Mesodermal cell (in vitro differentiated cells): ENCODE measurements at regions not wholly inside any gene's neighbourhood (a gene's known extent, or its start where the extent isn't known, plus 50 kb on each side); places are given as distances from the start of the nearest gene placed in this dataset.

ENCODE experiments used
- H3K27ac ChIP-seq: 2 replicates; pipeline ENCODE4 v1.7.0; 2013; ENCODE audit warnings: mild to moderate bottlenecking, low read depth, low read length, moderate library complexity; ENCODE audit not compliant: severe bottlenecking
- H3K36me3 ChIP-seq: 2 replicates; pipeline ENCODE4 v1.7.1; 2013; ENCODE audit warnings: mild to moderate bottlenecking, low read length, moderate library complexity; ENCODE audit not compliant: control insufficient read depth, insufficient read depth
- H3K4me1 ChIP-seq: one replicate; pipeline ENCODE4 v1.7.1; 2013; ENCODE audit warnings: mild to moderate bottlenecking, low read length; ENCODE audit not compliant: insufficient read depth, control insufficient read depth, poor library complexity, severe bottlenecking
- H3K4me3 ChIP-seq: 2 replicates; pipeline ENCODE4 v1.7.0; 2013; ENCODE audit warnings: low read length, control low read depth, mild to moderate bottlenecking; ENCODE audit not compliant: insufficient read depth, poor library complexity, severe bottlenecking; ENCODE audit errors: extremely low read depth
- H3K9me3 ChIP-seq: 2 replicates; pipeline ENCODE4 v1.7.1; 2013; ENCODE audit warnings: mild to moderate bottlenecking, low read length, moderate library complexity; ENCODE audit not compliant: control insufficient read depth
- WGBS, 2 experiments: methylation state at CpG; one replicate each; pipeline ENCODE4 v1.1.5; 2013; ENCODE audit warnings: missing lambda C conversion rate in 2 of 2; ENCODE audit not compliant: insufficient coverage in 2 of 2; 5-methylcytosine and 5-hydroxymethylcytosine counted together

GRCh38 chr1:213658457-213658856 is 329.3 kb upstream of the PROX1 start:
- H3K9me3 ChIP-seq: no peaks in the 10 kb centered on the region
- 81 to 87% methylated on average over 2 of the region's 2 CpGs for WGBS, 2 experiments
- no peaks in the 10 kb centered on the region for H3K36me3 ChIP-seq
- no peak overlapping the region for H3K4me3 ChIP-seq
- no peak overlapping the region for H3K27ac ChIP-seq
- peaks cover 6% of the 10 kb centered on the region for H3K4me1 ChIP-seq

DNA sequence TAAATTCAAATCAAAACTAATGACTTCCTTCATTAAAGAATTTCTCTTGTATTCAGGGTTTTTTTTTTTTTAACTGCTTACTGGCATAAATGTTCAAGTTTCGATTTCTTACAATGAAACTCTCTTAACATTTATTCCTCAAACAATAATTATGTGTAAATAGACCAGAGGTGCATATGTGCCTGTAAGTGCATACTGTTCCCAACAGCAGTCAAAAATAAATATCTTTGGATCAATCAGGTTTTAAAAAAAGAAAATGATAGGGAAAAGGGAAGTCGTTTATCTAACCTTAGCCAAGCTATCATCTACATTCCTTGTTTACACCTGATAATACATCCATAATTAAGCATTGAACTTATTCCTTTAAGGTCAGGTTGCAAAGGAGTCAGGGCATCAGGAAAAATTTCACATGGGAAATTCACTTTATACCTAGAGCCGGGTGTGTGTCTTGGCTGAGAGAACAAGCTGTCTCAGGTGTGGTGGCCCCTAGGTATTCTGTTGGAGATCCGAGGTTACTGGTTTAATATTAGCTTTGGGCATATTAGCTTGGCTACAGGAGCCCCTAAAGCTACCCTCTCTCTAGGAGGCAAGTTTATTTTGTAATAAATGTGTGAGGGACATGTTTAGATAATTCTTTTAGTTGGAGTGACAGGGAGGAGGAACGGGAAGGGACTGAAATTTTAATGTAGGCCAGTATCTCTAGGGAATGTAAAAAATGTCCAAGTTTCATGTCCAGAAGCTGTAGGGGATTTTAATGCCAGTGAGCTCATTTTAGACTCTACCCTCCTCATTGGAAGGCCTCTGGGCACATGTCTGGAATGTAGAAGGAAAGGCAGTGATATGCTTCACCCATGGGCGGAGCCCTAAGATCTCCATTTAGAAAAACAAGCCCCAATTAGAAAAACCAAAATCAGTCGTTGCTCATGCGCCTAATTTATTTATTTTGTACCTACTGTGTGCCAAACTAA is 327.9 kb upstream of the PROX1 start:
- Histone ChIP-seq H3K36me3 (no peaks in the 10 kb centered on the region), H3K4me3 (no peak overlapping the region), H3K27ac (no peak overlapping the region), H3K9me3 (no peaks in the 10 kb centered on the region), H3K4me1 (peaks cover 6% of the 10 kb centered on the region)
- 97 to 100% methylated on average over 3 of the region's 8 CpGs for WGBS, 2 experiments

GRCh38 chr1:213661302-213661701 is 326.5 kb upstream of the PROX1 start:
- peaks cover 3% of the 10 kb centered on the region for H3K4me1 ChIP-seq
- H3K9me3 ChIP-seq: no peaks in the 10 kb centered on the region
- 95 to 97% methylated on average over 4 to 6 of the region's 9 CpGs for WGBS, 2 experiments
- no peaks in the 10 kb centered on the region for H3K36me3 ChIP-seq
- no peak overlapping the region for H3K4me3 ChIP-seq
- H3K27ac ChIP-seq: no peak overlapping the region

DNA sequence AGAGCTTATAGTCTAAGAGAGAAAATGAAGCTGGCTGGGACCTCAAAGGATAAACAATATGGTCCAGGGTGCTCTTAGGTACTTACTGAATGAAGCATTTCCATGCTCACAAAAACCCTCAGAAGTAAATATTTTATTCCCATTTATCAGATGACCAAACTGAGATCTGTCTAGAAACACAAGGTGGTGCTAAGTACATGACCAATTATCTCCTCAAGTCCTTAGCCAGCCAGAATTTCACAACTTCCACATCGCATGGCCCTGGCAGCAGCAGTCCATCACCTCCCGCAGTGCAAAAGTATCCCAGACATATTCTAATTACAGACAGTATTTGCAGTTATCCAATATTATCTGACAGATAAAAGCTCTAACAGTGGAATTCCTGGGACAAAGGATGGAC is 321.7 kb upstream of the PROX1 start:
- no peaks in the 10 kb centered on the region for H3K9me3 ChIP-seq
- no peak overlapping the region for H3K4me3 ChIP-seq
- H3K27ac ChIP-seq: no peak overlapping the region
- no peaks in the 10 kb centered on the region for H3K4me1 ChIP-seq
- H3K36me3 ChIP-seq: no peaks in the 10 kb centered on the region
- WGBS, 2 experiments: 94% methylated on average over 2 of the region's 2 CpGs; no CpG with 5 or more reads in 1 of the 2 experiments

GRCh38 chr1:213666922-213667321 is 320.9 kb upstream of the PROX1 start:
- Histone ChIP-seq H3K36me3 (no peaks in the 10 kb centered on the region), H3K27ac (no peak overlapping the region), H3K4me3 (no peak overlapping the region), H3K4me1 (no peaks in the 10 kb centered on the region), H3K9me3 (no peaks in the 10 kb centered on the region)
- WGBS, 2 experiments: 85 to 91% methylated on average over 3 of the region's 3 CpGs

GRCh38 chr1:213669512-213669911 is 318.3 kb upstream of the PROX1 start:
- H3K4me1 ChIP-seq: no peaks in the 10 kb centered on the region
- no peak overlapping the region for H3K27ac ChIP-seq
- H3K9me3 ChIP-seq: no peaks in the 10 kb centered on the region
- no peaks in the 10 kb centered on the region for H3K36me3 ChIP-seq
- WGBS, 2 experiments: 96% methylated on average over 5 of the region's 7 CpGs
- H3K4me3 ChIP-seq: no peak overlapping the region

DNA sequence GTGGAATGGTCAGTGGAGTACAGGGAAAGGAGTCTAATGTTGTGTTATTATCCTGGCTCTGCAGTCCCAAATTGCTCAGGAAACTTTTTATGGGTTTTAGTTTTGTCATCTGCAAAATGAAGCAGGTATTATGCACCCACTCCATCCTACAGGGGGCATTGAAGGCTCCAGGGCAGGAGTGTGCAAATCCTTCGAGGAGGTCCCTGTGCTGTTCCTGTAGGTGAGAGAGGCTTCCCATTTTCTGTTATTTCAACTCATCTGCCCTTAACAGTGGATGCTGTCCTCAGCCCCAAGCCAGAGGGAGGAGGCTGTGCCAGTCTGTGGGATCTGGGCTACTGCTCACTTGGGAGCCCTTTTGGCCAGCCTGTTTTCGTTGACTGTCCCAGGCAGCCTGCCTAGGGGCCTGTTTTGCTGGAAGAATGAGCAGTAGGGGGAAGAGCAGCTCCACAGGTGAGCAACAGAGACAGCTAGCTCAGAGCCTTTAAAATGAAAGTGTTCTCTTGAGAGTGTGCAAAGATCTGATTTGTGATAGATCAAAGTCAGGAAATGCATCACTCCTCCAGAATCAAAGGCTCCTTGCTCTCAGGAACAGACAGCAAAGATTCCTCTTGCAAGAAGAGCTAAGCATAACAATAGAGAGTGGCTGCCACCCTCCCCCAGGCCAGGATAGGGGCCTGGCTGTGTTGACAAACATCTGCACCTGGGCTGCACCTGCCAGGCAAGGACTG is 317.6 kb upstream of the PROX1 start:
- Histone ChIP-seq H3K9me3 (no peaks in the 10 kb centered on the region), H3K4me3 (no peak overlapping the region), H3K4me1 (no peaks in the 10 kb centered on the region), H3K36me3 (no peaks in the 10 kb centered on the region), H3K27ac (no peak overlapping the region)
- WGBS, 2 experiments: 17 to 48% methylated on average over 1 to 2 of the region's 2 CpGs

DNA sequence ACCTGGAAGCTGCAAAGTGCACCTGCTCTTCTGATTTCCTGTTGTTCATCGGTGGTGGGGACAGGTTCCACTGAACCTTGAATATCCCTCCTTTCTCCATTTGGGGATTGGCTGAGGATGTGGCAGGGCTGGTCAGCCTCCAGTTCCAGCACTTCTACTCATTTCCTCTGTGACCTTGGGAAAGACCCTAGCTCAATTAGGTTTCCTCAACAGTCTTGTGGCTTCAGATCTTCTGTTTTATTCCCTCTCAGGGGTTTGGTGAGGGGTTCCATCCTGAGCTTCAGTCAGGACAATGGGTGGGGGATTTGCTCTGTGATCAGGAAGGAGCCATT is 317.1 kb upstream of the PROX1 start:
- H3K9me3 ChIP-seq: no peaks in the 10 kb centered on the region
- H3K36me3 ChIP-seq: no peaks in the 10 kb centered on the region
- no peak overlapping the region for H3K4me3 ChIP-seq
- no peaks in the 10 kb centered on the region for H3K4me1 ChIP-seq
- 80% methylated on average over 1 of the region's 1 CpG; no CpG with 5 or more reads in 1 of the 2 experiments for WGBS, 2 experiments
- no peak overlapping the region for H3K27ac ChIP-seq

DNA sequence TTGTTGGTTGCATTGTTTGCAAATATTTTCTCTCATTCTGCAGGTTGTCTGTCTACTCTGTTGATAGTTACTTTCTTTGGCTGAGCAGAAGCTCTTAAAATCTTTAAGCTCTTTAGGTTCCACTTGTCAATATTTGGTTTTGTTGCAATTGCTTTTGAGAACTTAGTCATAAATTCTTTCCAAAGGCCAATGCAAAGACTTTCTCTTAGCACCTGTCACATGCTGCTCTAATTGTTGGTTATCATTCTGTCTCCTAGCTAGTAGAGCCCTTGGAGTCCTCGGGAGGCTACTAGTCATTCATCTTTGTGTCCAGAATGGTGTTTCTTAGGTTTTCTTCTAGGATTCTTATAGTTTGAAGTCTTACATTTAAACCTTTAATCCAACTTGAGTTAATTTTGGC is 312.7 kb upstream of the PROX1 start:
- no peaks in the 10 kb centered on the region for H3K9me3 ChIP-seq
- H3K36me3 ChIP-seq: no peaks in the 10 kb centered on the region
- no CpG with 5 or more reads among the region's 1 CpG for WGBS, 2 experiments
- no peak overlapping the region for H3K27ac ChIP-seq
- H3K4me1 ChIP-seq: no peaks in the 10 kb centered on the region
- H3K4me3 ChIP-seq: no peak overlapping the region

DNA sequence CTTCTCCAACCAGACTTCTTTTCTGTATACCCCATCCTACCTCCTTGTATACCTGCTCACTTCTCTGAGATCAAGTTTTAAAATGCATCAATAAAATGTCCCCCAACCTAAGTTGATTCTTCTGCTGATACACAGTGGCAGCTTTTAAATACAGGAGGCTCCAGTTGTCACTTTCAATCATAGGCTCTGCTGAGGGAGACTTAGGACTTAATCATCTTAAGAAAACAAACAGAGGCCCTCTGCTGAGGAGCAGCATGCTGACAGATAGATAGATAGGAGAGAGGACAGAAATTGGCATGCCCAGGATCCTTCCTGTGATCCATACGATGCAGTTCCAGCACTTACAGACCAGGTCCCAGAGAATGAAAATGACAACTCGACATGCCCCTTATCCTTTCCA is 311.0 kb upstream of the PROX1 start:
- Histone ChIP-seq H3K9me3 (no peaks in the 10 kb centered on the region), H3K27ac (no peak overlapping the region), H3K36me3 (no peaks in the 10 kb centered on the region), H3K4me1 (no peaks in the 10 kb centered on the region), H3K4me3 (no peak overlapping the region)
- 67 to 81% methylated on average over 2 of the region's 2 CpGs for WGBS, 2 experiments

DNA sequence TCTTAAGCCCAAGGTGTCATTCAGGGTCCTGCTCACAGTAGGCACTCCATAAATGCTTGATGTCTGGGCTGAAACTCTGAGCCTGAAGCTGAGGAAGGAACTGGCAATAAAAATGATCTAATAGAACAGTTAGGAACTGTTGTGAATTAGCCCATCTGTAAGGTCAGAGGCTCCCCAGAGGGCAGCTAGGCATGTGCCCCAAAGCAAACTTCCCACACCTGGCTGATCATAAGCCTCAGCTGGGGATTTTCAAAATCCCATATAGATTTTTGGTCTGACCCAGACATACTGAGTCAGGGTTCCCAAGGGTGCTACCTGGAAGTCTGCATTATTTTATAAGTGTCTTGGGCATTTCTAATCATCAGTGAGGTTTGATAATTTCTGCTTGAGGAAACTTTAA is 309.4 kb upstream of the PROX1 start:
- Histone ChIP-seq H3K36me3 (no peaks in the 10 kb centered on the region), H3K27ac (no peak overlapping the region), H3K4me1 (no peaks in the 10 kb centered on the region), H3K4me3 (no peak overlapping the region), H3K9me3 (no peaks in the 10 kb centered on the region)
